GM19467 (cell line): ENCODE measurements at regions not wholly inside any gene's neighbourhood (a gene's known extent, or its start where the extent isn't known, plus 50 kb on each side); places are given as distances from the start of the nearest gene placed in this dataset.

ENCODE experiments used
- ATAC-seq: cut with Tn5 transposase; IDR thresholded peaks from one replicate; pipeline ENCODE4 v1.9.1; 2021; ENCODE audit warnings: mild to moderate bottlenecking, moderate library complexity; ENCODE audit not compliant: unreplicated experiment

DNA sequence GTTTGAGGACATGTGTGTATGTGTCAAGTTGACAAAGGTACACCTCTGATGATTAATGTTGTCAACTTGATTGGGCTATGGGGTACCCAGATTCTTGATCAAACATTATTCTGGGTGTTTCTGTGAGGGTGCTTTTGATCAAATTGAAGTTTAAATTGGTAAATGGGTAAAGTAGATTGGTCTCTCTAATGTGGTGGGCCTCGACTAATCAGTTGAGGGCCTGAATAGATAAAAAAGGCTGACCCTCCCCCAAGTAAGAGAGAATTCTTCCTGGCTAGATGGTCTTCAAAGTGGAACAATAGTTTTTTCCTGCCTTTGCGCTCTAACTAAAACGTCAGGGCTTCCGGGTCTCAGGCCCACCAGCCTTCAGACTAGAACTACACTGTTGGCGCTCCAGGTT lies 309.9 kb upstream of the MGMT start:
- no peak for ATAC-seq

DNA sequence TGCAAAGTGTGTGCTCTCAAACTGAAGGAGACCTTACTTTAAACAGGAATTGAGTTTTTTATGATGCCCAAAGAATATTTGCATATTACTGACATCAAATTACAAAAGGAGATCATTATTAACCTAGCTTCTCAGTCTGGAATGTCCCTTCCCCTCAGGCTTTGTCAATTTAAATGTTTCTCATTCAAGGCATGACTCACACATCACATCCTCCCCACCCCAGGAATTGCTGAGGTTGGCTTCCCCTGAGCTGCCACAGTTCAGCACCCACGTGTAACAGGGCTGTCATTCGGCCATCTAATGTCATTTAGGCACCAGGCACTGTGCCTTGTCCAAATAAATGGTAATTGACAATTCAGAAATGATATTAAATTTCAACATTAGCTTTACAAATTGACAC lies 305.9 kb upstream of the MGMT start:
- ATAC-seq = no peak

- no peak for ATAC-seq
Measured at GRCh38 chr10:129163531-129163930, 303.5 kb upstream of the MGMT start.

DNA sequence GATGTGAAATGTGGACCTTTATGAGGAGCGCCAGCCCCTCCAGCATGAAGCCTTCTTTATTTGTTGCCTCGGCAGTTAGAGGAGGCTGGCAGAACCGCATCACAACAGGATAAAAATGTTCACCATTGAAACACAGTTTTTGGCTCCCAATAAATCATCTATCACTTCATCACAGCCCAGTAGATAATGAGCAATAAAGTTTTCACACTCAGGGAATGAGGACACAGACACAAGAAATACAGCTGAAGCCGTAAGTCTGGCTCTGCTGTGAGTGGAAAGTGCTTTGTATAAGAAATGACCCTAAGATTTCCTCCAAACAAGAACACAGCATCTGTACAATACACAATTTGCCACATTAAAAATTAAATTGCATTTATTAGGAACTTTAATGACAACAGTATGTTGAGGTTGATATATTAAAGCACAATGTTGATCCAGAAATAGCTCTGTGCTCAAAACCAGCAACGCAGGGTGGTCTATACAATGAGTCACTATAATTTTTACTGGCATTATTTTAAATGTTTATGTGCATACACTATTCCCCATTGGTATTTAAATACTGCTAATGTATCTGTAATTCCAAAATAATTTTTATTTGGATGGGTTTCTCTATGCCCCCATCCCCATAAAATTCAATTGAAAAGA lies 301.8 kb upstream of the MGMT start:
- no peak for ATAC-seq

DNA sequence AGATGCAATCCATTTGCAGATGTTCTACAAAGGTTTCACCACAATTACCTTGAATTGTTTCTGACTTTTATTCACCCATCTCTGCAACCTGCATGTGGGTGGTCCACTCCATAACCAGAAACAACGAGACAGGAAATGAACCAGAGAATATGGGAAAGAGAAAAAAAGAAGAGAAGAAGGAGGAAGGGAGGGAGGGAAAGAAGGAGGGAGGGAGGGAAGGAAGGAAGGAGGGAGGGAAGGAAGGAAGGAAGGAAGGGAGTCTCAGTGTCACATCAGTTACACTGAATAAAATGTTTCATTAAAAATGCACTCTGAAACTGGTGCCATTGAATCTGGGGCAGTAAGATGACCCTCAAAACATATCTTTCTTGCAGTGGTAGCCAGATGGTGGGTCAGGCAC lies 301.3 kb upstream of the MGMT start:
- no peak for ATAC-seq

- no peak for ATAC-seq
Measured at GRCh38 chr10:129168660-129169059, 298.4 kb upstream of the MGMT start.

- ATAC-seq = no peak
Measured at GRCh38 chr10:129169115-129169514, 297.9 kb upstream of the MGMT start.

DNA sequence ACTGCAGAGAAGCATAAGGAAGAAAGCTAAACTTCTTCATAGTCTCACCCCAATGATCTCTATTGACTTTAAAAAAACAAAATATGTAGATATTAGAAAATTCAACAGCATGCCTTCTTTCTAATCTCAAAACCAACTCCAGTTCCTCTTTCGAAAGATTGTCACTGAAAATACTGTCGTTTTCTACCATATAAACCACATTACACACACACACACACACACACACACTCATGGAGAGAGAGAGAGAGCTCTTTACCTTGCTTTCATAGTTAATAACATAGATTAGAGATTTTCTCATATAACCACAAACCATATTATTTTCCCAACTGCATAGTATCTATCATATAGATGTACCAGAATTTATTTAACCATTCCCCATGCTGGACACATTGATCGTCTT lies 296.2 kb upstream of the MGMT start:
- no peak for ATAC-seq

- ATAC-seq = no peak
Measured at GRCh38 chr10:129171812-129172211, 295.2 kb upstream of the MGMT start.

GRCh38 chr10:129174232-129175014 lies 292.6 kb upstream of the MGMT start:
- no peak for ATAC-seq

DNA sequence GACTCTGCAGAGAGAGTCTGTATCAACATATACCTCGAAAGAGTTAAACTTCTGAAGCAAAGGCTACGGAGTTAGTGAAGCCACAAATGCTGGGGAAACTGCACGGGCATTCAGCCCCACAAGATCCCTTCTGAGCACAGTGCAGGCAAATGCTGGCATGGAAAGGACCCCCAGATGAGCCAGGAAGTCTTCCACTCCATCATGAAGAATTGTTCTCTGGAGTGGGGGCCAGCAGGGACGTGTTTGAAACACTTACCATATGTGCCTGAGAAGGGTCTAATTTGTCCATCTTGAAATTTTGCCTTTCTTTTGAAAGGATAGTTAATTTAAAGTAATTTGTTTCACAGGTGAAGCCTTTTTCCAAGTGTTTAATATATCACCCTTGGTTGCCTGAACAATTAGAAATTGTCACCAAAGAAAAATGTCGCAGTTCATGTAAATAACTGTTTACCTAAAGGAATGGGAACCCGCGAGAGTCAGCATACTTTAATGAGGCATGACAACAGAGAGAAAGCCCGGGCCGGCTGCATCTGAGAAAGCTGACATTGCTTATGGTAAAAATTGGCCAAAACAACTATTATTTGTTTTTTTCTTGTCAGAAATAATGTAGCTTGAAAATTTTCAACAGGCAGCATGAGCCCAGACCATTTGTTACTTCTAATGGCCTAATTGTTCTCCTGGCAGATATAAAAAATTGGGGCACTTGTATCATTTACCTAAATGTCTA lies 287.6 kb upstream of the MGMT start:
- no peak for ATAC-seq

GRCh38 chr10:129179972-129180678 lies 286.9 kb upstream of the MGMT start:
- ATAC-seq = no peak

DNA sequence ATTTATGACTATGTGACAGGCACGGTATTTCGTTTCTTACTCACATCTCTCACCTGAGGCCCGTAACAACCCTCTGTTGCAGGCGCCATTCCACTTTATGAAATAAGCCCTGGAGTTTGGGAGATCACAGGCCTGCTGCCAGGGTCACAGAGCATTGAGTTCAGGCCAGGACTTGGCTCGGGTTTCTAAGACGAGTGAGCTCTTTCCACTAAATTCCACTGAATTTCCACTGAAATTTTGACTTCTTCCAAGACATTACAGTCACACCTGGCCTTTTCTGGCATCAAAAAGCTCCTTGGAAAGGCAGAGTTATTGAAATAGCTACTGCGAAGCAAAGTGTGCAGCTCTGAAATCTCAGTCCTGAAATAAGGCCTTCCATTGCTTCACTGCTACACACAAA lies 282.8 kb upstream of the MGMT start:
- ATAC-seq = no peak

DNA sequence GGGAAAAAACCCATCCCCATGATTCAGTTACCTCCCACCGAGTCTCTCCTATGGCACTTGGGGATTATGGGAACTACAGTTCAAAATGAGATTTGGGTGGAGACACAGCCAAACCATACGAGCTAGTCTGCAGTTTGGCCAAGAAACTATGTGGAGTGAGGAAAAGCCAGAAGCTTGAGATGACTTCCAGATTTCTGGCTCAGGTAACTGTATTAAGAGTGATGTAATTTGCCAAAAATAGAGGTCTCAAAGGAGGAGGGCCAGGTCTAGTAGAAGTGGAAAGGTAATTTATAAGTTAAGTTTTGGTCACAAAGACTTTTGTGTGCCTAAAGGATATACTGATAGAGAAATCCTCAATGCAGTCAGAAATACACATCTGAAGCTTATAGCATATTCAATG lies 279.7 kb upstream of the MGMT start:
- ATAC-seq = no peak

GRCh38 chr10:129191797-129192196 lies 275.2 kb upstream of the MGMT start:
- no peak for ATAC-seq

DNA sequence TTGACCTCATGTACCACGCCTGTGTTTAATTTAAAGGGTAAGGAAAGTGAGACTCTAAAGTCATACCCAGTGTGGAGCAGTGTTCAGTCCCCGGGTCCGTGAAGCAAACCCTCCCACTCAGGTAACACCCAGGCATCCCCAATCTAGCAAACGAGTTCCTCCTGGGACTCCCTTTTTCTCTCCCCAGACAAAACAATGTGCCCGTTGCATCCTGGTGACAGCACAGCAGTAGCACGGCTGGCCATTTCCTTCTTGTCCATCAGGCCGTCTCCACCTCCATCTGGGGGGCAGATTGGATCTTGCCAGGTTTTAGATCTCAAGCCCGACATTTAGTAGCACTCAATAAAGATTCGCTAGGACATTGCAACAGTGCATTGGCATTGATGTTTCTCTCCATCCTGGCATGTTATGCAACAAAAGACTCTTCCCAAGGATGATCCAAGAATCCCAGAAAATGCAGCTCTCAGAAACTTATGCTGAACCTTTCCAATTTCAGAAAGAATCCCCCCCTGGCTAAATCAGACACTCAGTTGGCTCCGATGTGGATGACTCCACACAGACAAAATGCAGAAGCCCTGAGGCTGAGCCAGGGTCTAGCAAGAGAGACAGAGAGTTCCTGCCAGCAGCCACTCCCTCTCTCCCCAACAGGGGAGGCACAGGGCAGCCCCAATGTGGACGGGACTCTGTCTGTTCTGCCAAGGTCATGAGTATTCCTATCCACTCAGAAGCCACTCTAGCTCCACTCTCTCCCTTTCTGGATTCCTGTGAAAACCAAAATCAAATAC lies 274.5 kb upstream of the MGMT start:
- no peak for ATAC-seq

DNA sequence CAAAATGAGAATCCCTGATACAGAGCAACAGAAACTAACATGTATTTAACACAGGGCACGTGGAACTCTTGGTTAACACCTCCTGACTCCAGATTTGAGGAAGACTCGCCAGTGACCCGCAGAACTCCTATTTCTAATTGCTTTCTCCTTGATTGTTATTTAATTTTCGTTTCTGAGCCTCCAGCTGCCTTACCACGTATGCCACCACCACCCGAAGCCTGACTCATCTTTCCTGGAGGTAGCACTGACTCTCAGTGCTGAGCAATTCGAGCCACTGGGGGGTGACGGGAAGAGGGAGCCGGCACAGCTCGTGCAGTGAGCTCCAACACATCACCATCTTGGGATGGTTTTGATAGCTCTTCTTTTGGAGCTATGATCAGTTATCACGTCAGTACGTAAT lies 273.9 kb upstream of the MGMT start:
- no peak for ATAC-seq

DNA sequence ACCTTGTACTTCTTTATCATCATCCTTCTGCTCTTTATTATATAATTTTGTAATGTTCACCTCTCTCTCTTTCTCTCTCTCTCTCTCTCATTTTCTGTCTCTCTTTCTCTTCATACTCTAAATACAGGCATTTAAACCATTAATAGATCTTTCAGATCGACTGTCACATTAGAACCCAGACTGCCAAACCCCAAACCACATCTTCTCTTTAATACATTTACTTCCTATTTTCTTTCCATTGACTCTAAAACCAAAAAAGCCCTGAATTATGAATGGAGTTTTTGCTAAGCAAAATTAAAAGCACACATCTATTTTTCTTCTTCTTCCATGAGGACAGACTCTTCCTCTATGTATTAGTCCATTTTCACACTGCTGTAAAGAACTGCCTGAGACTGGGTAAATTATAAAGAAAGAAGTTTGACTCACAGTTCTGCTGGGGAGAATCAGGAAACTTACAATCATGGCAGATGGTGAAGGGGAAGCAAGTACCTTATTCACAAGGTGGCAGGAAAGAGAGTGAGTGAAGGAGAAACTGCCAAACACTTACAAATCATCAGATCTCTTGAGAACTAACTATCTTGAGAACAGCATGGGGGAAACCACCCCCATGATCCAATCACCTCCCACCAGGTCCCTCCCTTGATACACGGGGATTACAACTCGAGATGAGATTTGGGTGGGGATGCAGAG lies 272.7 kb upstream of the MGMT start:
- no peak for ATAC-seq

DNA sequence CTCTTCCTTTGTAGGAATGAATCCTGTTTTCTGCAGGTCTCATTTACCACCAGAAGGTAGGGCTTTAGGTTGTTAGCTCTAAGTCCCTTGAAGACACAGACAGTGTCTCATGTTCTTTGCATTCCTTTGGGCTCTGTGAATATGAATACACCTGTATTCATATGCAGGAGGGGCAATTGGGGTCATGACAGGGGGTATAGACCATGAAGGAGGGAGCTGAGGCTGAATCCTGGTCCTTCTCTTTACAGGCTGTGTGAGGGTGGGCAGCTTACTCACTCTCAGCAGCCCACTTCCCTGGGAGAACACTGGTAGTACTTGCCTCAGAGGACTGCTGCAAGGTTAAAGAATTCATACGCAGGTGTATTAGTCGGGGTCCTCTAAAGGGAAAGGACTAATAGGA lies 267.2 kb upstream of the MGMT start:
- no peak for ATAC-seq

GRCh38 chr10:129203819-129204218 lies 263.2 kb upstream of the MGMT start:
- no peak for ATAC-seq
